ENCODE measurements at regions not wholly inside any gene's neighbourhood (a gene's known extent, or its start where the extent isn't known, plus 50 kb on each side); places are given as distances from the start of the nearest gene placed in this dataset.

DNA sequence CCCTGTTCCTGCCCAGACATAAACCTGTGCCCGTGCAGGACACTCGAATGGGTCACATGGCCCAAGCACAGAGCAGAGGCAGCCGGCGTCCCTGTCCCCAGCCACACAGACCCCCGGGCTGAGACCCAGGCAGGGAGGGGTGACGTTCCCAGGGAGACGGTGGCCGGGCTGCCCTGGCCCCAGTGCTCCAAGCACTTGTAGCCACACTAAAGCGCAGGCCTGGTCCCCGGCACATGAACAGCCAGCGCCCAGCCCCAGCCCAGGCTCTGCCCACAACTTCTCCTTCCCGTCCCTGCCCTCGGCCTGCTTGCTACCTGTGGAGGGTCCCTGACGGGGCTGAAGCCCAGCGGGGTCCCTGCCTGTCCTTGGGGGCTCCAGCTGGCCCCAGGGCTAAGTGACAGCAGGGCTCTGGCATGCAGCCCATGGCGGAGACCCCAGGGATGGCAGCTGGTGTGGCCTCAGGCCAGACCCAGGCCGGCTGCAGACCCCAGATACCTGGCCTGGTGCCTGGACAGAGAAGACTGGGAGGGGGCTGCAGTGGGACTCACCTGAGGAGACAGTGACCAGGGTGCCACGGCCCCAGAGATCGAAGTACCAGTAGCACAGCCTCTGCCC, 338.4 kb downstream of the TMEM121 start:
- TF ChIP-seq, protein P1, sequence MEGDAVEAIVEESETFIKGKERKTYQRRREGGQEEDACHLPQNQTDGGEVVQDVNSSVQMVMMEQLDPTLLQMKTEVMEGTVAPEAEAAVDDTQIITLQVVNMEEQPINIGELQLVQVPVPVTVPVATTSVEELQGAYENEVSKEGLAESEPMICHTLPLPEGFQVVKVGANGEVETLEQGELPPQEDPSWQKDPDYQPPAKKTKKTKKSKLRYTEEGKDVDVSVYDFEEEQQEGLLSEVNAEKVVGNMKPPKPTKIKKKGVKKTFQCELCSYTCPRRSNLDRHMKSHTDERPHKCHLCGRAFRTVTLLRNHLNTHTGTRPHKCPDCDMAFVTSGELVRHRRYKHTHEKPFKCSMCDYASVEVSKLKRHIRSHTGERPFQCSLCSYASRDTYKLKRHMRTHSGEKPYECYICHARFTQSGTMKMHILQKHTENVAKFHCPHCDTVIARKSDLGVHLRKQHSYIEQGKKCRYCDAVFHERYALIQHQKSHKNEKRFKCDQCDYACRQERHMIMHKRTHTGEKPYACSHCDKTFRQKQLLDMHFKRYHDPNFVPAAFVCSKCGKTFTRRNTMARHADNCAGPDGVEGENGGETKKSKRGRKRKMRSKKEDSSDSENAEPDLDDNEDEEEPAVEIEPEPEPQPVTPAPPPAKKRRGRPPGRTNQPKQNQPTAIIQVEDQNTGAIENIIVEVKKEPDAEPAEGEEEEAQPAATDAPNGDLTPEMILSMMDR (IDR thresholded peaks at IDR 0.05; ENCODE audit: low read depth, low read length, poor library complexity, severe bottlenecking): no peak
- no peak for TF ChIP-seq EZH2phosphoT487 (IDR thresholded peaks at IDR 0.05; ENCODE audit: borderline replicate concordance, low read length)

All from DOHH2 (cell line).